Heart right ventricle (tissue), 16 donors: ENCODE measurements at regions not wholly inside any gene's neighbourhood (a gene's known extent, or its start where the extent isn't known, plus 50 kb on each side); places are given as distances from the start of the nearest gene placed in this dataset.

Experiments
- ATAC-seq, 8 donors: fragments of 200-7000 bp; cut with Tn5 transposase; one replicate each; pipeline ENCODE4 v1.9.1; 2020; ENCODE audit warnings: mild to moderate bottlenecking in 8 of 8, moderate library complexity in 8 of 8, moderate number of reproducible peaks in 1 of 8
- DNase-seq, 2 donors: peaks; one replicate each; pipeline ENCODE4 v3.0.0-alpha.2; 2020
- H3K27ac ChIP-seq, 10 donors: fragments of 200-600 bp; sonication (generic) in 2 of 10; one replicate each; pipeline versions ENCODE4 v1.5.0 to v1.8.0; 2020 to 2022; ENCODE audit warnings: mild to moderate bottlenecking in 3 of 10
- H3K27me3 ChIP-seq, 7 donors: fragments of 200-600 bp; one replicate each; pipeline ENCODE4 v1.8.0; 2021 to 2022; ENCODE audit warnings: mild to moderate bottlenecking in 2 of 7
- H3K36me3 ChIP-seq, 9 donors: fragments of 200-600 bp; sonication (generic) in 1 of 9; one replicate each; pipeline versions ENCODE4 v1.5.0 to v1.8.0; 2020 to 2022; ENCODE audit warnings: mild to moderate bottlenecking in 2 of 9
- H3K4me1 ChIP-seq, 9 donors: fragments of 200-600 bp; sonication (generic) in 1 of 9; one replicate each; pipeline versions ENCODE4 v1.5.0 to v1.8.0; 2020 to 2022; ENCODE audit warnings: mild to moderate bottlenecking in 4 of 9
- H3K4me3 ChIP-seq, 10 donors: fragments of 200-600 bp; sonication (generic) in 2 of 10; one replicate each; pipeline versions ENCODE4 v1.5.0 to v1.8.0; 2020 to 2022; ENCODE audit warnings: mild to moderate bottlenecking in 7 of 10, moderate library complexity in 2 of 10
- H3K9me3 ChIP-seq, 11 donors: fragments of 200-600 bp in 10 of 11; sonication (generic) in 2 of 11; one replicate each; pipeline versions ENCODE4 v1.5.0 to v1.8.0; 2013 to 2022; ENCODE audit warnings: mild to moderate bottlenecking in 2 of 11, control low read depth in 1 of 11, moderate library complexity in 1 of 11
- CTCF ChIP-seq, 9 donors: fragments of 200-600 bp; sonication (generic) in 2 of 9; IDR thresholded peaks; one replicate each; pipeline versions ENCODE4 v1.5.0 to v1.8.0; 2021 to 2022; ENCODE audit warnings: antibody characterized with exemption in 9 of 9, mild to moderate bottlenecking in 5 of 9, moderate library complexity in 1 of 9
- WGBS, 2 donors: extraction: QIAGEN DNeasy Blood & Tissue Kit; methylation state at CpG; one replicate each; pipeline ENCODE4 v1.1.7; 2013; ENCODE audit warnings: inconsistent platforms in 1 of 2; 5-methylcytosine and 5-hydroxymethylcytosine counted together
- intact Hi-C, 10 donors: fragments of 100-400 bp; cut with DNase I; formaldehyde crosslinking; loops; one replicate each; pipeline versions ENCODE4 v1.11.1 to v1.14.2; 2022
- donor health status: Arrhythmogenic right ventricular cardiomyopathy.
- donor health status: ischemic (EF 13 %, LVEDD 7.1; RV severe dilation, severe dysfunction).
- donor health status: healthy with polysubstance abuse.
- donor health status: DM: no; HTN: yes; CAD: no.
- donor health status: DM: no; HTN: no; CAD: no.
- donor health status: ischemic (EF 25% LVEDD 6.9; RV normal size, moderate dysfunction).
- donor health status: ischemic (EF 25% LVEDD 5.7; RV mildly dilated, moderate dysfunction).
- donor health status: healthy.
- donor health status: DM: yes; HTN: yes; CAD: no.
- donor health status: Ischemic cardiomyopathy.
- donor health status: ischemic (EF 35%, LVEDD 5.7; RV mildly dilated, moderate dysfunction).
- donor health status: nonischemic (EF 11% LVEDD 7.7; RV severe dilation, severe dysfunction).
- donor health status: DM: yes; HTN: yes; CAD: no.
- donor health status: PGD.
- donor health status: ischemic (EF 29% LVEDD 5.4; RV normal size, mild dysfunction).
- donor health status: nonischemic (EF 23%, LVEDD 6.1; RV moderate dilation, normal function).

GRCh38 chr12:124655698-124656516 lies 88.5 kb upstream of the NCOR2 start:
- Histone ChIP-seq H3K4me1 (peaks cover 24 to 61% (median 56%) of the 10 kb centered on the region in 9 donors), H3K27me3 (no peaks in the 10 kb centered on the region), H3K4me3 (peak overlapping the region in 7 of 10 donors; percentile 13 to 38 (median 30)), H3K27ac (peak overlapping the region; percentile 68 to 96 (median 86)), H3K9me3 (no peaks in the 10 kb centered on the region), H3K36me3 (no peaks in the 10 kb centered on the region)
- peak; percentile 80 to 87 for DNase-seq
- peak; percentile 77 to 84 (median 83) for ATAC-seq
- intact Hi-C loops = loop anchor here in 4 of 10 donors (2.0 to 10.0 kb wide), 4 partner anchors 91 to 287 kb away; partner anchors contain the start of gene NCOR2 (in 1 of the 4)
- 27 to 33% methylated on average over 20 of the region's 20 CpGs for WGBS, 2 donors
- TF ChIP-seq CTCF (IDR thresholded peaks at IDR 0.05) = peak in 1 of 9 donors; percentile 14

GRCh38 chr12:124655048-124655697 lies 87.8 kb upstream of the NCOR2 start:
- ATAC-seq = peak; percentile 73 to 89 (median 80)
- WGBS, 2 donors = 7 to 13% methylated on average over 18 of the region's 18 CpGs
- peak overlapping the region in 7 of 10 donors; percentile 13 to 38 (median 30) for H3K4me3 ChIP-seq
- peak overlapping the region; percentile 68 to 96 (median 86) for H3K27ac ChIP-seq
- no peaks in the 10 kb centered on the region for H3K36me3 ChIP-seq
- TF ChIP-seq CTCF (IDR thresholded peaks at IDR 0.05) = no peak
- H3K4me1 ChIP-seq = peaks cover 24 to 67% (median 62%) of the 10 kb centered on the region in 9 donors
- no peaks in the 10 kb centered on the region for H3K9me3 ChIP-seq
- no peaks in the 10 kb centered on the region for H3K27me3 ChIP-seq
- DNase-seq = peak; percentile 76 to 80
- intact Hi-C loops = loop anchor here in 3 of 10 donors (10.0 kb wide), 3 partner anchors 90 to 160 kb away; partner anchors contain the start of gene NCOR2 (in 1 of the 3)

- no peak for TF ChIP-seq CTCF (IDR thresholded peaks at IDR 0.05)
- WGBS, 2 donors = 39 to 59% methylated on average over 13 of the region's 13 CpGs
- Histone ChIP-seq H3K36me3 (no peaks in the 10 kb centered on the region), H3K9me3 (no peaks in the 10 kb centered on the region), H3K27me3 (no peaks in the 10 kb centered on the region), H3K4me1 (peaks cover 24 to 67% (median 62%) of the 10 kb centered on the region in 9 donors), H3K27ac (peak overlapping the region; percentile 68 to 96 (median 86)), H3K4me3 (peak overlapping the region in 4 of 10 donors; percentile 18 to 34 (median 27))
- ATAC-seq (peak in 2 of 8 donors; percentile 0 to 6), DNase-seq (no peak)
- intact Hi-C loops = loop anchor here in 3 of 10 donors (10.0 kb wide), 3 partner anchors 90 to 160 kb away; partner anchors contain the start of gene NCOR2 (in 1 of the 3)
Measured at GRCh38 chr12:124654666-124655047, 87.2 kb upstream of the NCOR2 start.
